ENCODE measurements at regions not wholly inside any gene's neighbourhood (a gene's known extent, or its start where the extent isn't known, plus 50 kb on each side); places are given as distances from the start of the nearest gene placed in this dataset.
A peak's percentile ranks its signal among the peaks of the same experiment; 100 is the strongest.

GRCh38 chr5:60540856-60541805 lies 158.8 kb downstream of the DEPDC1B start:
- H3K79me2 ChIP-seq (ENCODE audit: control insufficient read depth, insufficient read depth, low read length) = no peaks in the 10 kb centered on the region
- H3K27me3 ChIP-seq (ENCODE audit: control insufficient read depth in 2 of 2, insufficient read depth in 2 of 2, low read length in 2 of 2) = peaks cover 1 to 3% of the 10 kb centered on the region in 2 experiments
- dilution Hi-C loops (cut with MboI; ENCODE audit: extremely low pct_ligation_motif_present, low sequenced_read_pairs) (no loop called here), intact Hi-C loops (cut with micrococcal nuclease) (no loop called here)
- ChIA-PET POLR2A (no interaction called here), CTCF (no interaction called here)
- TF ChIP-seq GATA2 (IDR thresholded peaks at IDR 0.05; ENCODE audit: insufficient read depth, insufficient read length, low read depth, low read length) = no peak
- no peak overlapping the region for H3K9ac ChIP-seq (replicated peaks; ENCODE audit: extremely low read depth, insufficient read depth, low read length)
- H3K4me1 ChIP-seq (ENCODE audit: control insufficient read depth, extremely low read depth, insufficient read depth, low read length) = no peaks in the 10 kb centered on the region
- H3K36me3 ChIP-seq (ENCODE audit: control insufficient read depth in 2 of 2, extremely low read depth in 1 of 2, insufficient read depth in 2 of 2, low read length in 2 of 2) = no peaks in the 10 kb centered on the region
- no peak overlapping the region for H3K4me3 ChIP-seq (replicated peaks in 1 of 3; ENCODE audit: insufficient read depth in 1 of 3, low read depth in 1 of 3, low read length in 3 of 3)
- no peaks in the 10 kb centered on the region for H4K20me1 ChIP-seq (replicated peaks; ENCODE audit: control insufficient read depth, extremely low read depth, insufficient read depth, low read length)
- no peaks in the 10 kb centered on the region for H3K9me3 ChIP-seq (replicated peaks; ENCODE audit: control insufficient read depth, insufficient read depth, low read length)
- DNase-seq (ENCODE audit: low read depth, low spot score) = no peak
- no peak overlapping the region for H3K27ac ChIP-seq (ENCODE audit: insufficient read depth, low read depth, low read length)
- BruUV-seq (replicated peaks) = no TSS peak
- H3K4me2 ChIP-seq (ENCODE audit: insufficient read depth, low read length) = no peak overlapping the region
- no peaks in the 10 kb centered on the region for H3K9me1 ChIP-seq (replicated peaks; ENCODE audit: control insufficient read depth, extremely low read depth, insufficient read depth, low read length)
- H2AFZ ChIP-seq (ENCODE audit: low read depth, low read length) = no peak overlapping the region
- FAIRE-seq = no peak

GRCh38 chr5:60538955-60539866 lies 160.8 kb downstream of the DEPDC1B start:
- Histone ChIP-seq H4K20me1 (replicated peaks; ENCODE audit: control insufficient read depth, extremely low read depth, insufficient read depth, low read length) (no peaks in the 10 kb centered on the region), H3K4me2 (ENCODE audit: insufficient read depth, low read length) (no peak overlapping the region), H3K27ac (ENCODE audit: insufficient read depth, low read depth, low read length) (no peak overlapping the region), H3K9me3 (replicated peaks; ENCODE audit: control insufficient read depth, insufficient read depth, low read length) (no peaks in the 10 kb centered on the region), H2AFZ (ENCODE audit: low read depth, low read length) (no peak overlapping the region), H3K9ac (replicated peaks; ENCODE audit: extremely low read depth, insufficient read depth, low read length) (no peak overlapping the region), H3K27me3 (ENCODE audit: control insufficient read depth in 2 of 2, insufficient read depth in 2 of 2, low read length in 2 of 2) (peaks cover 1 to 3% of the 10 kb centered on the region in 2 experiments), H3K4me3 (replicated peaks in 1 of 3; ENCODE audit: insufficient read depth in 1 of 3, low read depth in 1 of 3, low read length in 3 of 3) (no peak overlapping the region), H3K9me1 (replicated peaks; ENCODE audit: control insufficient read depth, extremely low read depth, insufficient read depth, low read length) (no peaks in the 10 kb centered on the region), H3K36me3 (ENCODE audit: control insufficient read depth in 2 of 2, extremely low read depth in 1 of 2, insufficient read depth in 2 of 2, low read length in 2 of 2) (no peaks in the 10 kb centered on the region), H3K4me1 (ENCODE audit: control insufficient read depth, extremely low read depth, insufficient read depth, low read length) (no peaks in the 10 kb centered on the region), H3K79me2 (ENCODE audit: control insufficient read depth, insufficient read depth, low read length) (no peaks in the 10 kb centered on the region)
- intact Hi-C loops (cut with micrococcal nuclease) = no loop called here
- POLR2A ChIA-PET = no interaction called here
- TF ChIP-seq MAX (IDR thresholded peaks at IDR 0.05; ENCODE audit: insufficient read depth, insufficient read length) (no peak), MYC (IDR thresholded peaks at IDR 0.05; ENCODE audit: low read depth, low read length) (no peak), FOS (IDR thresholded peaks at IDR 0.05; ENCODE audit: borderline replicate concordance, insufficient read depth, low read length) (no peak), JUN (IDR thresholded peaks at IDR 0.05; ENCODE audit: borderline replicate concordance, insufficient read depth, insufficient read length, low read depth) (no peak), POLR2AphosphoS5 (IDR thresholded peaks at IDR 0.05; ENCODE audit: insufficient read depth, low read depth, low read length) (no peak), GATA2 (IDR thresholded peaks at IDR 0.05; ENCODE audit: insufficient read depth, insufficient read length, low read depth, low read length) (no peak), CTCF (IDR thresholded peaks at IDR 0.05; ENCODE audit: extremely low read depth in 1 of 2, insufficient read depth in 1 of 2, low read depth in 1 of 2, low read length in 2 of 2) (no peak), POLR2A (IDR thresholded peaks at IDR 0.05; ENCODE audit: low read depth, low read length) (no peak), EZH2 (IDR thresholded peaks at IDR 0.05; ENCODE audit: borderline replicate concordance, low read depth, low read length, severe bottlenecking) (no peak)
- CTCF ChIA-PET = no interaction called here
- DNase-seq (ENCODE audit: low read depth, low spot score) (peak; percentile 7), FAIRE-seq (no peak)
- dilution Hi-C loops (cut with MboI; ENCODE audit: extremely low pct_ligation_motif_present, low sequenced_read_pairs) = no loop called here
- BruUV-seq (replicated peaks) = no TSS peak

All from endothelial cell of umbilical vein (primary cell).